GM21515 (cell line): ENCODE measurements at regions not wholly inside any gene's neighbourhood (a gene's known extent, or its start where the extent isn't known, plus 50 kb on each side); places are given as distances from the start of the nearest gene placed in this dataset.
"Not testable (repeated sequence)": the region's sequence is repeated elsewhere in the genome, so short reads cannot be mapped to it uniquely, and the experiment has no call there.

Experiments
- ATAC-seq: cut with Tn5 transposase; IDR thresholded peaks from one replicate; pipeline ENCODE4 v1.9.1; 2021; ENCODE audit not compliant: unreplicated experiment

DNA sequence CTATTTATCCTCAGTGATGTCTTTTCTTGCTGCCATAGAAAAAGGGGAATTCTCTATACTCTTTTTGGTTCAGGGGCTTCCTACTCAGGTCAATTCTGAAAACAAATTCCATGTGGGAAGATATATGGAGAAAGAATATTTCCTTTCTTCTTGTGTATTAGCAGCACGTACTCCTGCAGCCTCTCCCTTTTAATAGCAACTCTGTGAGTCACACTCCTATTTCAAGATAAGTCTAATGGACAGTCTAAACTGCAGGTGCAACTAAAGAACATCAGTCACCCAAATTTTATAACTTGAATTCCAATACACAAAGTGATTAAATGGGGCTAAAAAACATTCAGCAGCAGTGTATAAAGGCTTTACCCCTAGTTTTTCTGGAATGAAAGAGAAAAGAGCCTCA is 942.2 kb downstream of the CNTNAP5 start:
- ATAC-seq = no peak

DNA sequence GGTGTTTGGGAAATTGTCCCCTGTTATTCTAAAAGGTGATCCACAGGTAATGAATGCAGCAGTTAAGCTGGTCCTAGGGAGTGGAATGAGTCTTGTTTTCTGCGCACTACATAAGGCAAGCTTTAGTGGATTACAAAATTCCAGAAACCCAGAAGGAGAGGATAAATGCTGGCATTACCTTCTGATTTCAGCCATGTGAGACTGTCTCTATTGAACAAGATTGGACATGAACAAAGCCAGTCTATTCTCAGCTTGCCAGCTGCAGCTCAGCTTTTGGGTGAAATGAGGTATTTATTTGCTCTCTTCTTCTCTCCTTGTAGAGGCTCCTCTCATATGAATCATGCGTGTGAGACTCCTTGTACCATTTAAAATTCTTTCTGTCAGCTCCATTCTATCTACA is 944.9 kb downstream of the CNTNAP5 start:
- no peak for ATAC-seq

DNA sequence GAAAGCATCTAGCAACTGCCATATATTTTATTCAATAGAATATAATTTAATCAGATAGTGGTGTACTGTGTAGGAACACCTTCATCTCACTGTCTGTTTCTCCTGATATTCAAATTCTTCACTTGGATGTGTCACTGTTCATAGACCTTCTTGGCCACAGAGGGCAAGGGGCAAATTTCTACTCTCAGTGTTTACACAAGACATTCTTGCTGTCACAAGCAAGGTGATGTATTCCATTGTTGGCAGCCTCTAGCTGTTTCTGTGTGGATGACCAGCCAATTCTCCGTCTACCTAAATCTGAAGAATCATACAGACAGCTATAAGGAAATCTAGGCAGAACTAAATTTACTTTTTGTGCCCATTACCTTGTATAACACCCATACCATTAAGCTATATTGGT is 948.3 kb downstream of the CNTNAP5 start:
- no peak for ATAC-seq

DNA sequence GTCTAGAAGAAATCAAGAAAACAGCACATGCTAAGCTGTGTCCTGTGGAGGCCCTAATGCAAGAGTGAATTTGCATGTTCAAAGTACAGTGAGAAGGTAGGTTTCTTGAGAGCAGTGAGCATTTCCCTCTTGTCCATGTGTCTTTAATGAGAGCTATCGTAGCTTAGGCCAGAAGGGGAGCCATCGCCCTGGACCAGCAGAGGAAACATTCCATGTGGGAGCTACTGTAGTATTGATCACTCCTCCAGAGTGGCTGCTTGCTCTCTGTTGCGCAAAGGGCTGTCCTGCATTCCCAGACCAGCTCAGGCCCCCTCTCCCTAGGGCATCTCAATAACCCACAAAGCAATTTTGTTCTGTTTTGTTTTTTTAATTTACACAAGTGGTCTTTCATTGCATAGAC is 950.1 kb downstream of the CNTNAP5 start:
- ATAC-seq = no peak

DNA sequence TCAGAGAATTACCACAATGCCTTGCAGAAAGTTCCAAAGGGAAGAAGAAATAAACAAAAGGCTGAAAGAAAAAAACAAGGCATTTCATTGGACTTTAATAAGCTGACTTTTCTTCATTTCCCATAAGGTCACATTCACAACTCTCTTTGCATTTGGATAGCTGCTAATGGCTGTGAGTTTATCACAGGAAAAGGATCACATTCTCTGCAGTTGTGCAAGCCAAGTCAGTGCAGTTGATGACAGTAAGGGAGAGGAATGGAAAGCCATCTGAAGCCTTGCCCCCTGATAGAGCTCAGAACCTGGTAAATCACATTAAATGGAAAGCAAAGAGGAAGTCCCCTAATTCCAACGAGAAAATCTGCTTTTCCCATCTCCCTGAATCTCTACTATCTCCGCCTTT is 950.6 kb downstream of the CNTNAP5 start:
- no peak for ATAC-seq

DNA sequence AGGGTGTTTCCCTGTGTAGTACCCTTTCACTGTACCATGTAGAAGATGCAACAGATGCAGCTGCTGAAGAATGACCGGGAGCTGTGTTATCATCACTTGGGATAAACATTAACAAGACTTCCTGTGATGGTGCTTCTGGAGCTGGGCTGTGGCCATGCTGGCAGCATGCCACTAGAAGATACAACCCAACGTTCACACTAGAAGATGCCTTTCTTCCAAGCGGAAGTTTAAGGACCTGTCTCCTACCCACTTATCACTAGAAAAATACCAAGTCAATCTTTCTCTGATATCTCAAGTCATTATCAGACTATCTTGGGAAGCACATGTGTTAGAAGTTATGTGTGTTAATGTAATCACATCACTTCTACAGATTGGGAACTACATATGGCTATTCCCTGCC is 953.5 kb downstream of the CNTNAP5 start:
- no peak for ATAC-seq

DNA sequence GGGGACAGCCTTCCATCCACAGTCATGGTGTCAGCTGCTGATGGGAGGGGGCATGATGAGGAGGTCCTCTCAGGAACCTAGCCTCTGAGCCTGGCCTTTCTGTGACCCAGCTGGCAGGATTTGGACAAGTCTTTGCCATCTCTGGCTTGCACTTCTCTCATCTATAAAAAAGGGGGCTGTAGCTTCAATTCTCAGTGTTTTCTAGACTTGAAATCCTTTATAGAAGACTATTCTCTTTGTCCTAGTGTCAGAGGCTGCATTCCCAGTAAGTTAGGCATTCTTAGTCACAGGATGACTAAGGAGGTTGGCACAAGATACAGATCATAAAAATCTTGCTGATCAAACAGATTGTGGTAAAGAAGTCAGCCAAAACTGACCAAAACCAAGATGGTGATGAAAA is 958.5 kb downstream of the CNTNAP5 start:
- ATAC-seq = no peak

DNA sequence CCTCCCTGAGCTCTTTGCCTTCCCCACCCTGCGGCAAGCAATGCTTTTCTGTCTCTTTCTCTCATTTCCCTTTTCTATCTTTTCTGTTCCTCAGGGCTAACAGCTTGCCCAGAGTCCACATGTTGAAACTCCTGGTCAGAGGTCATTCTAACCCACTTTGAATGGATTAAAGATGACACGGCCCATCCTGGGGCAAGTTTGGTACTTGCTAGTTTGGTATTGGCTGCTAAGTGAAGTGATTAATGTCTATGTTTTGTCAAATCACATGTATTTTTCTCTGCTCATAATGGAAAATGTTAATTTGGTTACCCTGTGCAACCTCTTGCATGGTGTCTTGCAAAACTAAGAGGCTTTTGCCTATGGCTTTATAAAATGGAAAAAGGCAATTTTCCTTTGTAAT is 960.2 kb downstream of the CNTNAP5 start:
- ATAC-seq = no peak

DNA sequence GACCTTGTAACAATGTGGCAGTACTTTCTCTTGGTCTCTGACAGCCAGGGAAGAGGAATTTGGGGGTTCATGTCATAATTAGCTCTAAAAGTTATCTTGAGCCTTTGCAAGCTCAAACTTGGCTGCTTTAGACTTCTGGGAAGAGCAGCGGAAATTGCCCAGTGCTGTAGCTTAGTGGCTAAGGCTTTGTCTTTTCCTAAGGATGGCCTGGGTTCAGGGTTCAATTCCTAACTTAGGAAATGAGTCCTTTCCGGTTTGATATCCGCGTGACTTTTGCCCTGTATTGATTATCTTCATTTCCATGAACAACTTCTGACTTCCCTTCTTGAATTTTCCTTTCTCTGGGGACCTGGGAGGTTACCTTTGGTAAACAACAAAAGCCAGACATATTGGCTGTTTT is 961.0 kb downstream of the CNTNAP5 start:
- no peak for ATAC-seq

DNA sequence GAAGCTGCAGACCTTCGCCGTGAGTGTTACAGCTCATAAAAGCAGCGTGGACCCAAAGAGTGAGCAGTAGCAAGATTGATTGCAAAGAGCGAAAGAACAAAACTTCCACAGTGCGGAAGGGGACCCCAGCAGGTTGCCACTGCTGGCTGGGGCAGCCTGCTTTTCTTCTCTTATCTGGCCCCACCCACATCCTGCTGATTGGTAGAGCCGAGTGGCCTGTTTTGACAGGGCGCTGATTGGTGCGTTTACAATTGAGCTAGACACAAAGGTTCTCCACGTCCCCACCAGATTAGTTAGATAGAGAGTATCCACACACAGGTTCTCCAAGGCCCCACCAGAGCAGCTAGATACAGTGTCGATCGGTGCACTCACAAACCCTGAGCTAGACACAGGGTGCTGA is 961.8 kb downstream of the CNTNAP5 start:
- ATAC-seq = not testable (repeated sequence)

DNA sequence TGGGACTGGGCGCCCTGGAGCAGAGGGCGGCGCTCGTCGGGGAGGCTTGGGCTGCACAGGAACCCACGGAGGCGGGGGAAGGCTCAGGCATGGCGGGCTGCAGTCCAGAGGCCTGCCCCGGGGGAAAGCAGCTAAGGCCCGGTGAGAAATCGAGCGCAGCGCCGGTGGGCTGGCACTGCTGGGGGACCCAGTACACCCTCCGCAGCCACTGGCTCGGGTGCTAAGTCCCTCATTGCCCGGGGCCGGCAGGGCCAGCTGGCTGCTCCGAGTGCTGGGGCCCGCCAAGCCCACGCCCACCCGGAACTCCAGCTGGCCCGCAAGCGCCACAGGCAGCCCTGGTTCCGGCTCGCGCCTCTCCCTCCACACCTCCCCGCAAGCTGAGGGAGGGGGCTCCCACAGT is 962.3 kb downstream of the CNTNAP5 start:
- not testable (repeated sequence) for ATAC-seq

DNA sequence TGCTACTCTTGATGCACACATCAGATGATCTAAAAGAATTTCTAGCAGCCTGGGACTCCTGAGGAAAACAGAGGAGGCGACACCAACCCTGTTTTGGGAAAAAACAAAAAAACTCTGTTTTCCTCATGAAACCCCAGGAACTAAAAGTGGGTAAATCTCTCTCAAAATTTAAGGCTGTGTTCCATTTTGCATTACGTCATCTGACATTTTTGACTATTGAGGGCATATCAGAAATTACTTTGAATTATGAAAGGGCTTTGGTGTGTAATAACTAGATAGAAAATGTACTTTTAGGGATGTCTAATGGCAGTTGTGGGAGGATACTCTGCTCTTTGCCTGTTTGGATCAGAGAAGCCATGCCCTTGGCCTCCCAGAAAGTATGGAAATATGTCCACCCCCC is 963.0 kb downstream of the CNTNAP5 start:
- no peak for ATAC-seq

DNA sequence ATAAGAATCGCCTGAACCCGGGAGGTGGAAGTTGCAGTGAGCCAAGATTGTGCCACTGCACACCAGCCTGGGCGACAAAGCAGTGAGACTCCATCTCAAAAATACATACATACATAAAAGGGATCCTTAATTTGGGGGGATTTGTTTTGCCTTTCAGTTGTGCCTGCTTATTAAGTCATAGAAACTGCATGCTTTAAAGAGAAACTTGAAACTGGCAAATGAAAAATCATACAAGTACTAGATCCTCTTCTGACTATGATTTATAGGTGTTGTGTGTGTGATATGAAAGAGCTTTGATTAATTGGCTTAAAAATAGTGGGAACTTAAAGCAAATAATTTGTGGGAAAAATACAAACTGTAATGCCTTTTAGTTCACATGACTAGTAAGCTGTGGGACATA is 963.7 kb downstream of the CNTNAP5 start:
- ATAC-seq = no peak

DNA sequence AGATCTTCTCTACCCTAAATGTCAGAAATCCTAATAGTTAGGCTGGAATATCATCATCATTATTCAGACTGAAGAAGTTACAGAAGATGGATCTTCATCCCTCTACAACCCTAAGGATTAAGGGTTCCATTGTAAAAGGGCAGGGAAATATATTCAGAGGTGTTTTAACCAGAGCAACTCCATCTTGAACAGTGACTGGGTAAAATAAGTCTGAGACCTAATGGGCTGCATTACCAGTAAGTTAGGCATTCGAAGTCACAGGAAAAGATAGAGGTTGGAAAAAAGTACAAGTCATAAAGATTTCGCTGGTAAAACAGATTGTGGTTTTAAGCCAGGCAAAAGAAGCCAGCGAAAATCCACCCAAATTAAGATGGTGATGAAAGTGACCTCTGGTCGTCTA is 968.7 kb downstream of the CNTNAP5 start:
- no peak for ATAC-seq

DNA sequence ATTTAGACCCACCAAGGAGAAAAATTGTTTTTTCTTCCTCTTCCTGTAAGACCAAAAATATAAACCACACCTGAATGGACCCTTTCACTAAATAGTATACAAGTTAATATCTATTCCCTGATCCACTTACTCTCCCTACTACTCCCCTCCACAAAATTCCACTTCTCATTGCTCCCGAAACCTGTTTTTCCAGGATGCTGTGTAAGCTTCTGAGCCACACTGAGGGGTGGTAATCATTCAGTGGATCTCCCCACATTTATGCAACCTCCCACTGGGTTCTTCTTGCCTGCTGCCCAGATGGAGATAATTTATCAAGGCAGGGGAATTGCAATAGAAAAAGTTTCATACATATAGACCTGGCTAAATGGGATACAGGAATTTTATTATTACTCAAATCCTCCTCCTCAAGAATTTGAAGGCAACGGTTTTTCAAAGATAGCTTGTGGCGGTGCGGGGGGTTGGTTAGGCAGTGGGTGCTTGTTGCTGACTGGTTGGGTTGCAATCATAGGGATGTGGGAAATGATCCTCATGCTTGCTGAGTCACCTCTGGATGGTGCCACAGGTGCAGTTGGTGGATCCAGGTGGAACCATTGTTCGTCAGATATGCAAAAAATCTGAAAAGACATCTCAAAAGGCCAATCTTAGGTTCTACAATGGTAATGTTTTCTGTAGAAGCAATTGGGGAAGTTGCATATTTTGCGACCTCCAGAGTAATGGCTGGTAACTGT is 970.3 kb downstream of the CNTNAP5 start:
- ATAC-seq = no peak

DNA sequence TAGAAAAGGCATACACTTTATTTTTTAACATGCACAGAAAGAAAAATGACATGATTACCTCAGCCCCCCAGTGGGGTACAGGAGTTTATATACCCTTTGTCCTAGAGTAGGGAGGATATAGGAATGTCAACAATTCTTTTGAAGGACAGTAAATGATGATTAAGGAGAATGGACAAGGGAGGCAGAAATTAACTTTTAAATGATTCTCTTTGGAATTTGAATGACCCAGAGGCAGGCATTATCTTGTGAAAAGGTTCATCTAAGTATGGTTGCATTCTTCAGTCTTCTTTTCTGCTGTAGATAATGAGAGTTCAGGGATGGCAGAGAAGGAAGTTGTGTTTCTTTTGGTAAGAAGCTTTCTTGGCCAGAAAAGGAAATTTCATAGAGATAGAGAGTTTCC is 971.3 kb downstream of the CNTNAP5 start:
- ATAC-seq = no peak

DNA sequence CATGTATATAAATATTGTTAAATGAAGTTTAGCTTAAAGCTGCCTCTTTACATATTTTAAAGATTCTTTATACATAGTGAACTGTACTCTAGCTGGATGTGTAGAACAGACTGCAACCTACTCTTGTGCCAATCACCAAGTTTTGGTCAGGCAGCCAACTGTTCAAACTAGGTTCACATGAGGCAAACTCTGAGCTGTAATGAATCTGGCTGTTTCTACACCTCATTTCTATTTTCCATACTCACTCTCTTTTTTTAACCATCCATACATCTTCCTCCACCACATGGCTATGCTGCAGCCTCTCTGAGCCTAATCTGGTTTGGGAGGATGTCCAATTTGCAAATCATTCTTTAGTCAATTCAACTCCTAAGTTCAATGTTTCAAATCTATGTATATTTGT is 974.8 kb downstream of the CNTNAP5 start:
- no peak for ATAC-seq

DNA sequence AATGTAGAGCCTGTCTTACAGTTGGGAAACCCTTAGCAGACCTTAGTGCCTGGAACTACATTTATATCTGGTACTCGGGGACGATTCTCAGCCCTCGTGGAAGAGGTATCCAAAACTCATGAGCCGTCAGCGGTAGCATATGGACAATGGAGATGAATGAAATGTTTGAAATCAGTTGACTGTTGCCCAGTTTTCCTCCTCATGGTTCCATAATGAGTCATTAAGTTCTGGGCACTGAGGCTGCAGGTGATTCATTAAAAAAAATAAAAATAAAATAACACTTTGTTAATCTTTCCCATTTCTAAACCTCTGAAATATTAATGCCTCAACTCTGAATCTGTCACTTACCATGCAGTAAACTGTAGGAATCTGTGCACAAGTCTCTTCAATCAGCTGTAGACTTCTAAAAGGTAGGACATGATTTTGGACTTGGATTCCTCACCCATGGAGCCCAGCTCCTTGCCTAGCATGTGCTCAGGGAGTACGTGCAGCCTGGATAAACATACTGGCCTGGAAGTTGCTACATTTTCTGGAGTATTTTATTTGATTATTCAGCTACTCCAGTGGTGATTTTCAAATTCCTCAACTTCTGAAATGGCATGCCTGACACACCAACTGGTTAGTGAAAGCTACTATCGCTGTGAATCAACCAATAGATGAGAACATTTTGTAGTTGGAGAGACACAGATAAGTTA is 979.2 kb downstream of the CNTNAP5 start:
- no peak for ATAC-seq

DNA sequence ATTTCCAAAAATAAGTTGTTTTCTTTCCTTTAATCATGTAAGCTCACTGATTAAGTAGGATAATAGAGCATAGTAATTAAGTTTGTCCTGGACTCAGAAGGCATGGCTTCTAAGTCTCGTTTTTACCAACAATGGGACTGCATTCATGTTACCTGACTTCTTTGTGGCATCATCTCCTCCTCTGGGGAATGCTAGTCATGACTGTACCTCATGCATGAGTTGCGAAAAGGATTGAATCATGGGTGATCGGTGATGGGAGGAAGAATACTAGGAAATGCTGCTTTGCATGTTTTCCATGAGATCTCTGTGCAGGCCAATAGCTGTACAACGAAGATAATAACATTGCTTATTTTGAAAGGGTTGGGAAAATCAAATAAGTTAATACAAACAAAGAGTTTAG is 981.6 kb downstream of the CNTNAP5 start:
- ATAC-seq = no peak

DNA sequence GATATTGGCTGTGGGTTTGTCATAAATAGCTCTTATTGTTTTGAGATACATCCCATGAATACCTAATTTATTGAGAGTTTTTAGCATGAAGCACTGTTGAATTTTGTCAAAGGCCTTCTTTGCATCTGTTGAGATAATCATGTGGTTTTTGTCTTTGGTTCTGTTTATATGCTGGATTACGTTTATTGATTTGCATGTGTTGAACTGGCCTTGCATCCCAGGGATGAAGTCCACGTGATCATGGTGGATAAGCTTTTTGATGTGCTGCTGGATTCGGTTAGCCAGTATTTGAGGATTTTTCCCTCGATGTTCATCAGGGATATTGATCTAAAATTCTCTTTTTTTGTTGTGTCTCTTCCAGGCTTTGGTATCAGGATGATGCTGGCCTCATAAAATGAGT is 1003.6 kb downstream of the CNTNAP5 start:
- not testable (repeated sequence) for ATAC-seq

DNA sequence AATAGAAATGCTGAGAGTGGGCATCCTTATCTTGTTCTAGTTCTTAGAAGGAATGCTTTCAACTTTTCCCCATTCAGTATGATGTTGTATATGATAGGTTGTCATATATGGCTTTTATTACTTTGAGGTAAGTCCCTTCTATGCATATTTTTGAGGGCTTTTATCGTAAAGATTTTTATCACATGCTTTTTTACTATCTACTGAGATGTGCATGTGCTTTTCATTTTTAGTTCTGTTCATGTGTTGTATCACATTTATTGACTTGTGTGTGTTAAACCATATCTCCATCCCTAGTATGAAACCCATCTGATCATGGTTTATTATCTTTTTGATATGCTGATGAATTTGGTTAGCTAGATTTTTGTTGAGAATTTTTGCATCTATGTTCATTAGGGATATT is 1008.8 kb downstream of the CNTNAP5 start:
- no peak for ATAC-seq

DNA sequence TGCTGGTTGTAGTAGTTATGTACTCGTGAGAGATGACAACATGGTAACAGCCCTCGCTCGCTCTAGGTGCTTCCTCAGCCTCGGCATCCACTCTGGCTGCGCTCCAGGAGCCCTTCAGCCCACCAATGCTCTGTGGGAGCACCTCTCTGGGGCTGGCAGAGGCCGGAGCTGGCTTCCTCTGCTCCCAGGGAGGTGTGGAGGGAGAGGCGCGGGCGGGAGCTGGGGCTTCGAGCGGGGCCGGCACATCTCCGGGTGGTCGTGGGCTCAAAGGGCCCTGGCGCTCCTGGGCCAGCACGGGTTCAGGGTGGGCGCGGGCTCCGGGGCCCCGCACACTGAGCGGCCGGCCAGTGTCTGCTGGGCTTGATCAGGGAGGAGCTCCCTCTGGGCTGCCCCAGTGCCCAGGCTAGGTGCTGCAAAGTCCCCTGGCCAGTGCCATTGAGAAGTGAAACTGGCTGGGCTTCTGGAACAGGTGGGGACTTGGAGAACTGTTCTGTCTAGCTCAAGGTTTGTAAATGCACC is 1012.1 kb downstream of the CNTNAP5 start:
- no peak for ATAC-seq

DNA sequence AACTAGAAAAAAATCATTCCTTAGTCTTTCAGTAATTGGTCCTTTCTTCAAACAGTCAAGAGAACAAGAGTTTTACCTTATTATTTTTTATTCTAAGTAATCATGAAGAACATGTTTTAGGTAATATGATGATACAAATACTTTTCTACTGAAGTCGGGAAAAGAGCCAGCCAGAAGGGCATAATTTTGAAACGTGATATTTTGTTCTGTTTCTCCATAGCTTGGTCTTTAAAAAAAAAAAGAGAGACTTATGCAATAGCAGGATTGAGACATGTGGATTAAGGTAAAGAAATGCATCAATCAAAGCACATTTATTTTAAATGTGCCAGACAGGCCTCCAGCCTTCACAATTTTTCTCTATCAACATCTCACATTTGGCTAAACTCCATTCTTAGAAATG is 1016.8 kb downstream of the CNTNAP5 start:
- ATAC-seq = no peak
